ENCODE measurements at regions not wholly inside any gene's neighbourhood (a gene's known extent, or its start where the extent isn't known, plus 50 kb on each side); places are given as distances from the start of the nearest gene placed in this dataset.

DNA sequence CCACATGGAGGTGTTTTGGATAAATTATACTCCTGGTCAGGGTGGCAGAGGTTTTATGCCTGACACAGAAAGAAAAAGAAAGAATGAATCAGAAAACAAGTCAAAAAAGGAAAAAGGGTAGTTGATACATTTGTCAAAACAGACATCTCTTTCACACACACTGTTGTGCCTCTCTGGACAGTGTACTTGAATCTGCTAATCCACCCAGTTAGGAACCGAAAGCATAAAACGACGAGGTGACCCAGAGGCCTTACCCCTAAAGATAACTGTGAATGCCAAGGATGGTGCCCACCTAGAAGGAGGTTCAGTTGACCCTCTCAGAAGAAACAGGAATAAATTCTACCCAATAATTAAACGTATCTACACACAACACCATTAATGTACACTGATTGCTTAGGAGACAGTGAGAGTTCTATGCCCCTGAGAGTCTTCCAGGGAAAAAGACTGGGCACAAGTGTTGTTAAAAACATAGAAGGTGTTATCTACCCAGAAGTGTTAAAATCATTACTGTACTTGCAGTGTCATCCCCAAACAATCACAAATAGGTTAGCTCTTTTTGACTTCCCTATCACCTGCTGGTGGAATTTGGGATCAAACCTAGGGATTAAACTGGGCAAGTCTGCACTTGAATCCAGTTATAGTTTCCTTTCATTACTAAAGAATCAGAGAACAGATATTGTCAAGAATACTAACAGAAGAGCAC is 123.2 kb upstream of the DNAJC10 start:
- no peak for DNase-seq (ENCODE audit: low read depth, low spot score)
- peaks cover 3% of the 10 kb centered on the region for H3K4me1 Mint-ChIP-seq
- H3K27me3 Mint-ChIP-seq (ENCODE audit: low read depth), result no peaks in the 10 kb centered on the region
- TF ChIP-seq, protein P1, sequence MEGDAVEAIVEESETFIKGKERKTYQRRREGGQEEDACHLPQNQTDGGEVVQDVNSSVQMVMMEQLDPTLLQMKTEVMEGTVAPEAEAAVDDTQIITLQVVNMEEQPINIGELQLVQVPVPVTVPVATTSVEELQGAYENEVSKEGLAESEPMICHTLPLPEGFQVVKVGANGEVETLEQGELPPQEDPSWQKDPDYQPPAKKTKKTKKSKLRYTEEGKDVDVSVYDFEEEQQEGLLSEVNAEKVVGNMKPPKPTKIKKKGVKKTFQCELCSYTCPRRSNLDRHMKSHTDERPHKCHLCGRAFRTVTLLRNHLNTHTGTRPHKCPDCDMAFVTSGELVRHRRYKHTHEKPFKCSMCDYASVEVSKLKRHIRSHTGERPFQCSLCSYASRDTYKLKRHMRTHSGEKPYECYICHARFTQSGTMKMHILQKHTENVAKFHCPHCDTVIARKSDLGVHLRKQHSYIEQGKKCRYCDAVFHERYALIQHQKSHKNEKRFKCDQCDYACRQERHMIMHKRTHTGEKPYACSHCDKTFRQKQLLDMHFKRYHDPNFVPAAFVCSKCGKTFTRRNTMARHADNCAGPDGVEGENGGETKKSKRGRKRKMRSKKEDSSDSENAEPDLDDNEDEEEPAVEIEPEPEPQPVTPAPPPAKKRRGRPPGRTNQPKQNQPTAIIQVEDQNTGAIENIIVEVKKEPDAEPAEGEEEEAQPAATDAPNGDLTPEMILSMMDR (conservative IDR thresholded peaks at IDR 0.05), result no peak
- H3K9me3 Mint-ChIP-seq, result no peaks in the 10 kb centered on the region
- H3K36me3 Mint-ChIP-seq (ENCODE audit: low read depth), result no peaks in the 10 kb centered on the region
- no peak overlapping the region for H3K4me3 Mint-ChIP-seq
- H3K27ac Mint-ChIP-seq (ENCODE audit: unreplicated experiment), result no peak overlapping the region

DNA sequence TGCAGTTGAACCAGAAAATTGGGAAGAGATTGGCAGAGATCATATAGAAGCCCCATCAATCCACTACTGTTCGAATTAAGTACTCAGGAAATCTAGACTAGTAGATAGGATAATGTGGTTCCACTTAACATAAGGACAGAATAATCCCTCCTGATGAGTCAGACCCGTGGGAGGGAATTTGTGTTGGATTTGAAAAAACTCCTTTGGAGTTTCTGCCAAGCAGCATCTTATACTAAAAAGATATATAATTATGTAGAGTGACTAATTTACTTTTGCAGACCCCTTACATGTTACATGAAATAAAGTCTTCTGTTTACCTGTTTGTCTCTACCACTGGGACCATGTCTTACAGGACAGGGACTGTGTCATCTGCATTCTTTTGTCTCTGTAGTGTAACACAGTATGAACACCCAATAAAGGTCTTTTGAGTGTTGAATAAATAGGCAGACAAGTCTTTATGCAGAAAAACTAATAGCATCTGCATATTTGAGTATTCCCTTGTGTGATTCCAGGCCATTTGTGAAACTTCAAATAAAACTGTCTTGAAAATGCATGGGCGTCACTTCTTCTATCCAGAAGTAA is 122.6 kb upstream of the DNAJC10 start:
- no peak overlapping the region for H3K4me3 Mint-ChIP-seq
- H3K9me3 Mint-ChIP-seq, result no peaks in the 10 kb centered on the region
- H3K36me3 Mint-ChIP-seq (ENCODE audit: low read depth), result no peaks in the 10 kb centered on the region
- TF ChIP-seq, protein P1 (conservative IDR thresholded peaks at IDR 0.05), result no peak
- no peaks in the 10 kb centered on the region for H3K27me3 Mint-ChIP-seq (ENCODE audit: low read depth)
- H3K4me1 Mint-ChIP-seq, result peaks cover 3% of the 10 kb centered on the region
- no peak for DNase-seq (ENCODE audit: low read depth, low spot score)
- no peak overlapping the region for H3K27ac Mint-ChIP-seq (ENCODE audit: unreplicated experiment)

DNA sequence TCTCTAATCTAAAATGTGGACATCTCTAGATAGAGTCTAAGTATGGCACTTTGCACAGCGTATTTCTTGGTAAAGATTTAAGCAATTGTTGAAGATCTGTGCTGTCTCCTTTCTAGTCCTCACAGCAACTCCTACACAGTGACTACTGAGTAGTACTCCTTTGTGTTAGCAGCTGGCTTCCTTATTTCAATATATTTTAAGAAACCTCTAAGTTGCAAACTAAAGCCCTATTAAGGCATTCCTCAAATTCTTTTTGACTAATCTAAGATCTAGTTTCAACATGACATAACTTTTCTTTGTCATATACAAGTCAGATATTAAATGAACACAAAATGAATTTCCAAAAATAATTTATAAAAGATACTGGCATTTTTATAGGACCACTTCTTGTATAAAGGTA is 121.8 kb upstream of the DNAJC10 start:
- peaks cover 3% of the 10 kb centered on the region for H3K4me1 Mint-ChIP-seq
- H3K9me3 Mint-ChIP-seq, result no peaks in the 10 kb centered on the region
- H3K27me3 Mint-ChIP-seq (ENCODE audit: low read depth), result no peaks in the 10 kb centered on the region
- DNase-seq (ENCODE audit: low read depth, low spot score), result no peak
- H3K36me3 Mint-ChIP-seq (ENCODE audit: low read depth), result no peaks in the 10 kb centered on the region
- no peak overlapping the region for H3K4me3 Mint-ChIP-seq
- no peak overlapping the region for H3K27ac Mint-ChIP-seq (ENCODE audit: unreplicated experiment)
- TF ChIP-seq, protein P1 (conservative IDR thresholded peaks at IDR 0.05), result no peak

DNA sequence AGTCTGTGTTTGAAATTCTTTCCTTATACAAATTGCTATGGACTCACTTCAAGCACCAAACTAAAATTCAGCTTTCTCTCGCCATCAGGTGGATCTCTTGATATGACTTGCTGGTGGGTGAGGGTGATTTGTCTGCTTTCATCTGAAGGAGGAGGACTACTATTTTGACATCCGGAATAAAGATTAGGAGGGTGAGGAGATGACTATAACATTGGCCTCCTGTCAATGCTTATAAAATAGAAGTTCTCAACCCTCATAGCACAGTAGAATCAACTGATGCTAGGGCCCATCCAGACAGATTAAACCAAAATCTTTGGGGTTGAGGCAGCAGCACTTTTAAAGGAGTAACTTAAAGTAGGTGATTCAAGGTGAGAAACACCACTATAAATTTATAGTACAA is 120.4 kb upstream of the DNAJC10 start:
- peaks cover 2% of the 10 kb centered on the region for H3K9me3 Mint-ChIP-seq
- H3K27ac Mint-ChIP-seq (ENCODE audit: unreplicated experiment), result no peak overlapping the region
- H3K4me3 Mint-ChIP-seq, result no peak overlapping the region
- H3K27me3 Mint-ChIP-seq (ENCODE audit: low read depth), result no peaks in the 10 kb centered on the region
- H3K4me1 Mint-ChIP-seq, result peaks cover 3% of the 10 kb centered on the region
- DNase-seq (ENCODE audit: low read depth, low spot score), result no peak
- TF ChIP-seq, protein P1 (conservative IDR thresholded peaks at IDR 0.05), result no peak
- no peaks in the 10 kb centered on the region for H3K36me3 Mint-ChIP-seq (ENCODE audit: low read depth)

DNA sequence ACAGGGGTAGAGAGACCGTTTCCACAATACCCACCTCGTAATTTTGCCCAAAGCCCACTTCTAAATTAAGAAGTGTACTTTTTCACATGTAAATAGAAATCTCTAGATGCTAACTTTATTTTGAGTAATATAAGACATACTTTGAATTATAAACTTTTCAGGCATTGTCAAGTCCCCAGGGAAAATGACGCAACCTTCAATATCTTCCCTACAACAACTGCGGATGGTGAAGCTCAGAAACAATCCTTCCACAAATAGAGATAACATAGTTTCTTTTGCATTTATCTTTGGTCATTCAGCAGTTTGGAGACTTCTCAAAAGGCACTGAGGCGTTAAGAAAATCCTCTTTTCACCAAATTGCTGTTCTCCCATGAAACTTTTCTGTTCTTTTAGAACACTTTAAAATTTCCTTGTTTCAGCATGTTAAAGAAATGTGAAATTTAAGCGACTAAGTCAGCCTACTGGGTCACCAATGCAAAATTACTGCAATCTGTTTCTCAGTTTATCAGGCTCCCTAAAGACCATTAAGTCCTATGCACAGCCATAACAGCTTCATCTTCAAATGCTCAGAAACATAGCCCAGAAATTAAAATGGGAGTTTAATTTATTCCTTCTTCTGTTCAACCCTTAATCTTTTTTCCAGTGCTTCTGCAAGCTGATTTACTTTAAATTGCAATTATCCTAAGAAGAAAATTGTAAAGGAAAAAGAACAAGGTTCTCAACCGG is 118.3 kb upstream of the DNAJC10 start:
- Mint-ChIP-seq H3K27me3 (ENCODE audit: low read depth) (no peaks in the 10 kb centered on the region), H3K4me1 (peaks cover 3% of the 10 kb centered on the region), H3K9me3 (peaks cover 2% of the 10 kb centered on the region), H3K4me3 (no peak overlapping the region), H3K36me3 (ENCODE audit: low read depth) (no peaks in the 10 kb centered on the region), H3K27ac (ENCODE audit: unreplicated experiment) (no peak overlapping the region)
- TF ChIP-seq, protein P1 (conservative IDR thresholded peaks at IDR 0.05), result no peak
- DNase-seq (ENCODE audit: low read depth, low spot score), result no peak
